HL-60 (cell line): ENCODE measurements at regions not wholly inside any gene's neighbourhood (a gene's known extent, or its start where the extent isn't known, plus 50 kb on each side); places are given as distances from the start of the nearest gene placed in this dataset.

Source experiments
- CTCF ChIP-seq: IDR thresholded peaks from one replicate; pipeline ENCODE4 v1.5.1; 2011; ENCODE audit warnings: low read length, control low read depth, inconsistent platforms; ENCODE audit not compliant: insufficient read depth
- GABPA ChIP-seq: IDR thresholded peaks from 2 replicates; pipeline ENCODE4 v1.6.1; 2012; ENCODE audit warnings: low read depth
- POLR2AphosphoS5 ChIP-seq: IDR thresholded peaks from 2 replicates; pipeline ENCODE4 v1.6.1; 2012; ENCODE audit warnings: low read depth
- REST ChIP-seq: IDR thresholded peaks from 2 replicates; pipeline ENCODE4 v1.6.1; 2012; ENCODE audit warnings: low read depth; ENCODE audit not compliant: insufficient replicate concordance
- SPI1 ChIP-seq: IDR thresholded peaks from 2 replicates; pipeline ENCODE4 v1.6.1; 2012; ENCODE audit warnings: low read depth, mild to moderate bottlenecking, borderline replicate concordance

GRCh38 chr18:41269294-41269693, 685.7 kb upstream of the PIK3C3 start:
- TF ChIP-seq POLR2AphosphoS5, result no peak
- TF ChIP-seq CTCF, result no peak
- no peak for TF ChIP-seq SPI1
- no peak for TF ChIP-seq GABPA
- TF ChIP-seq REST, result no peak
